ENCODE measurements at regions not wholly inside any gene's neighbourhood (a gene's known extent, or its start where the extent isn't known, plus 50 kb on each side); places are given as distances from the start of the nearest gene placed in this dataset.

DNA sequence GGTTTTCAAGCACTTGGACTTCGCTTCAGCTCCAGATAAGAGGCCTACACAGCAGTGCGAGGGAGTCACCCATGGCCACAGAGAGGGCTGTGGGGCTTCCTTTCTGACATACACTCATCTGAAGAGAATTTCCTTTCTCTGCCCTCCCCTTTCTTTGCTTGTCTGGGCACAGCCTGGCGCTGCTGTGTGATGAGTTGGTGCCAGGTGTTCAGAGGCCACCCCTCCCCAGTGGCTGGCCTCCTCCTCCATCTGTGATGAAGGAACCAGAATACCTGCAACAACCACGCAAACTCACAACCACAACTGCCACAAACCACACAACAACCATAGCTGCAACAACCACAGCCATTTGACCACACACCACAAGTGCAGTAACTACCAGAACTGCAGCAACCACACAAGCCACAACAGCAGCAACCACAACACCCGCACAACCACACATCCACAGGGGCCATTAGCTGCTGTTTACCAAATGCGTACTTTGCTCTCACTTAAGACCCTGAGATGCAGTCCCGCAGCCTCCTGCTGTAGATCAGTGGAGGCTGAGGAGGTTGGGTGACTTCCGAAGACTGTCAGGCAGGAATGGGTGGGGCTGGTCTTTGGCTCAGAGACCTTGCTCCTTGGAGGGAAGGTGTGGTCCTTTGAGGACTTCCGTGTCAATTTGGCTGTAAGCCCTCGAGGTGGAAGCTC, 71.1 kb downstream of the IER5 start:
- DNase-seq (ENCODE audit: low read depth) (peak; percentile 75), FAIRE-seq (no peak)
- no peaks in the 10 kb centered on the region for H4K20me1 ChIP-seq (ENCODE audit: insufficient read depth, low read length)
- H3K9ac ChIP-seq (ENCODE audit: low read length), result no peak overlapping the region
- no peak for TF ChIP-seq EZH2 (IDR thresholded peaks at IDR 0.05; ENCODE audit: insufficient read depth, low read length)
- TF ChIP-seq CTCF (IDR thresholded peaks at IDR 0.05; ENCODE audit: insufficient read depth, low read depth, low read length), result no peak
- H3K27ac Mint-ChIP-seq (ENCODE audit: unreplicated experiment), result no peak overlapping the region
- H3K4me3 Mint-ChIP-seq (ENCODE audit: unreplicated experiment), result no peak overlapping the region
- peaks cover 3% of the 10 kb centered on the region for H3K9me3 ChIP-seq (ENCODE audit: insufficient read depth, low read depth, low read length)
- peaks cover 4% of the 10 kb centered on the region for H3K36me3 Mint-ChIP-seq (ENCODE audit: low read depth, unreplicated experiment)
- H3K27ac ChIP-seq (ENCODE audit: low read depth, low read length), result no peak overlapping the region
- H3K79me2 ChIP-seq (ENCODE audit: insufficient read depth, low read length), result no peaks in the 10 kb centered on the region
- H3K36me3 ChIP-seq (ENCODE audit: insufficient read depth, low read length), result no peaks in the 10 kb centered on the region
- H3K9me3 Mint-ChIP-seq (ENCODE audit: unreplicated experiment), result peaks cover 19% of the 10 kb centered on the region
- H3K4me3 ChIP-seq (ENCODE audit: insufficient read depth, low read depth, low read length), result no peak overlapping the region
- H3K27me3 ChIP-seq (ENCODE audit: insufficient read depth, low read length), result peaks cover 2% of the 10 kb centered on the region
- H2AFZ ChIP-seq (ENCODE audit: low read depth, low read length), result no peak overlapping the region
- no peaks in the 10 kb centered on the region for H3K4me1 Mint-ChIP-seq (ENCODE audit: low read depth, unreplicated experiment)
- H3K4me2 ChIP-seq (ENCODE audit: low read length), result no peak overlapping the region
- H3K4me1 ChIP-seq (ENCODE audit: insufficient read depth, low read length), result peaks cover 11% of the 10 kb centered on the region
- peaks cover 21% of the 10 kb centered on the region for H3K27me3 Mint-ChIP-seq (ENCODE audit: low read depth, unreplicated experiment)

DNA sequence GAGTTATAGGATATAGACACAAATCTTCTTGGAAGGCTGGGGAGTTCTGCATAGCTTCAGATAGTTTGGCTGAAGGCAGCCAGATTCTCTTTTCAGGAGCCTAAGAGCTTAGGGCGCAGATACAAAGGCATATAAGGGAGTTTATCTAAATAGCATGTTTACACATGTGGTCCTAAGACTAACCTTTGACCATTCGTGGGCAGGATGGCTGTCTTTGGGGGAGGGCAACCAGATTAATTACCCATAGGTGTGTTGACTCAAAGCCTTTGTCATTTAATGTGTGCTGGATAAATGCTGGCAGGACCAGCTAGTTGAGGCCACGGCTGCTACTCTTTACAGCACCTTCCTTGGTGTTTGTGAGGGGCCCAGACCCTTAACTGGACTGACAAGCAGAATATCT, 71.8 kb downstream of the IER5 start:
- no peak overlapping the region for H3K27ac Mint-ChIP-seq (ENCODE audit: unreplicated experiment)
- Histone ChIP-seq H2AFZ (ENCODE audit: low read depth, low read length) (no peak overlapping the region), H3K27ac (ENCODE audit: low read depth, low read length) (no peak overlapping the region), H3K27me3 (ENCODE audit: insufficient read depth, low read length) (peaks cover 2% of the 10 kb centered on the region), H3K36me3 (ENCODE audit: insufficient read depth, low read length) (no peaks in the 10 kb centered on the region), H4K20me1 (ENCODE audit: insufficient read depth, low read length) (no peaks in the 10 kb centered on the region), H3K4me1 (ENCODE audit: insufficient read depth, low read length) (peaks cover 11% of the 10 kb centered on the region), H3K4me2 (ENCODE audit: low read length) (no peak overlapping the region), H3K9ac (ENCODE audit: low read length) (no peak overlapping the region), H3K79me2 (ENCODE audit: insufficient read depth, low read length) (no peaks in the 10 kb centered on the region), H3K4me3 (ENCODE audit: insufficient read depth, low read depth, low read length) (no peak overlapping the region), H3K9me3 (ENCODE audit: insufficient read depth, low read depth, low read length) (peaks cover 3% of the 10 kb centered on the region)
- H3K36me3 Mint-ChIP-seq (ENCODE audit: low read depth, unreplicated experiment), result peaks cover 4% of the 10 kb centered on the region
- H3K27me3 Mint-ChIP-seq (ENCODE audit: low read depth, unreplicated experiment), result peaks cover 21% of the 10 kb centered on the region
- no peaks in the 10 kb centered on the region for H3K4me1 Mint-ChIP-seq (ENCODE audit: low read depth, unreplicated experiment)
- H3K4me3 Mint-ChIP-seq (ENCODE audit: unreplicated experiment), result no peak overlapping the region
- TF ChIP-seq CTCF (IDR thresholded peaks at IDR 0.05; ENCODE audit: insufficient read depth, low read depth, low read length), result no peak
- no peak for TF ChIP-seq EZH2 (IDR thresholded peaks at IDR 0.05; ENCODE audit: insufficient read depth, low read length)
- H3K9me3 Mint-ChIP-seq (ENCODE audit: unreplicated experiment), result peaks cover 19% of the 10 kb centered on the region
- DNase-seq (ENCODE audit: low read depth) (no peak), FAIRE-seq (no peak)
